Skeletal muscle tissue (tissue), 3 donors: ENCODE measurements at regions not wholly inside any gene's neighbourhood (a gene's known extent, or its start where the extent isn't known, plus 50 kb on each side); places are given as distances from the start of the nearest gene placed in this dataset.

Experiments used
- H3K27ac ChIP-seq: one replicate; pipeline ENCODE4 v1.7.0; 2013; ENCODE audit warnings: mild to moderate bottlenecking, low read depth, low read length, inconsistent platforms
- H3K27me3 ChIP-seq, 3 donors: one replicate each; pipeline ENCODE4 v1.7.0; 2013; ENCODE audit warnings: low read length in 3 of 3; ENCODE audit not compliant: control insufficient read depth in 3 of 3, insufficient read depth in 3 of 3
- H3K36me3 ChIP-seq, 3 donors: one replicate each; pipeline ENCODE4 v1.7.0; 2013; ENCODE audit warnings: low read length in 3 of 3; ENCODE audit not compliant: control insufficient read depth in 3 of 3, insufficient read depth in 3 of 3
- H3K4me1 ChIP-seq, 3 donors: one replicate each; pipeline ENCODE4 v1.7.0; 2013; ENCODE audit warnings: low read length in 3 of 3, mild to moderate bottlenecking in 3 of 3; ENCODE audit not compliant: control insufficient read depth in 3 of 3, insufficient read depth in 3 of 3
- H3K4me3 ChIP-seq, 3 donors: one replicate each; pipeline ENCODE4 v1.7.0; 2013; ENCODE audit warnings: low read length in 3 of 3
- H3K9ac ChIP-seq, 3 donors: one replicate each; pipeline ENCODE4 v1.7.0; 2013; ENCODE audit warnings: low read length in 3 of 3, mild to moderate bottlenecking in 3 of 3, moderate library complexity in 2 of 3, low read depth in 1 of 3
- H3K9me3 ChIP-seq, 3 donors: one replicate each; pipeline ENCODE4 v1.7.0; 2013; ENCODE audit warnings: low read length in 3 of 3; ENCODE audit not compliant: control insufficient read depth in 3 of 3
- donor health status: Osteomylitis.

DNA sequence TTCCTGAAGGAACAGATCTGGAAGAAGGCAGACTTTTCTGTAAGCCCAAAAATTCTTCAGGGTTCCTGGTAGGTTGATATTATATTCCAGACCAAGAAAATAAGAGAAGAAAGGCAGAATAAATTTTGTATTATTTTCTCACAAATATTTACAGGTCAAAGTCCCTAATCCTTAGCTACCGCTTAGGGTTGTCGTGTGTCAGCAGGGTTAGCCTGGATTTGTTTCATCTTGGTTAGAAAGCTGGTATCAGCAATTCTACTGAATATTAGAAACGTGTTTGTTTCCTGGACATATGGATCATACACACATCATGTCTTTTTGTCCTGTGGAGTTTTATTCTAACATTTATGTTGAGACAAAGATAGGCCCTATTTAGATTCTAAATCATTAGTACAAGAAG is 232.9 kb upstream of the CXXC4 start:
- Histone ChIP-seq H3K9ac (no peak overlapping the region), H3K4me3 (no peak overlapping the region), H3K36me3 (no peaks in the 10 kb centered on the region), H3K27ac (no peak overlapping the region), H3K4me1 (no peaks in the 10 kb centered on the region), H3K9me3 (no peaks in the 10 kb centered on the region), H3K27me3 (no peaks in the 10 kb centered on the region)

DNA sequence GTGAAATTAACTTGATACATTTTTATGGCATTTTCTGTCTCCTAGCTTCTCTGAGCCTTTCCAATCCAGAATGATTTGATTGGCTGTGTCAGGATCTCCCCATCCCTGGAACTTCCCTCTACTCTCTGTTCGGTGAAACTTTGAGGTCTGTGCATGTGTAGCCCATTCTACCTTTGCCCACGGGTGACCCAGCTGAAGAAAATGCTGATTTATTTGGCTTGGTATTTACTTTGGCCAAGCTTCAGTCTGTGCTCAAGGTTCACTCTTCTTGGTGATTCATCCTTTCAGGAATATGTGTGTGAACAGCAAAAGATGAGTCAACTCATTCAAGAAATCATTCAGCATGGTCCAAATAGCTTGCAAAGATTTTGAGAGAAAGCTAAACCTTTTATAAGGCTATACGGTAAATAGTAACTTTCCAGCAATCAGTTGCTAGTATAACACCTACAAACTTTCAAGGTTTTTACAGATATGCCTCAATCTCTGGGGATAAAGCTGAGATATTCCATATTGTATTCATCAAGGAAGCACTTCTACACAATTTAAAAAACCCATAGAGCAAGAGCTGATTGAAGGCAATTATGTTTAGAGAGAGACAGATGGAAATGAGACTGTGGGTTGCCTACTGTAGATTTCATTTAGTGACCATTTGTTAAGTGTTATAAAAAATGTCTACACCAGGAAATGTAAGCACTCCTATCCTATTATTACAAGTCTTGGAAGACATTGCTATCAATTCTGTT is 233.9 kb upstream of the CXXC4 start:
- no peaks in the 10 kb centered on the region for H3K27me3 ChIP-seq
- H3K9me3 ChIP-seq = no peaks in the 10 kb centered on the region
- no peak overlapping the region for H3K27ac ChIP-seq
- H3K36me3 ChIP-seq = no peaks in the 10 kb centered on the region
- H3K9ac ChIP-seq = no peak overlapping the region
- H3K4me3 ChIP-seq = no peak overlapping the region
- H3K4me1 ChIP-seq = peaks cover 0 to 5% (median 0%) of the 10 kb centered on the region in 3 donors

DNA sequence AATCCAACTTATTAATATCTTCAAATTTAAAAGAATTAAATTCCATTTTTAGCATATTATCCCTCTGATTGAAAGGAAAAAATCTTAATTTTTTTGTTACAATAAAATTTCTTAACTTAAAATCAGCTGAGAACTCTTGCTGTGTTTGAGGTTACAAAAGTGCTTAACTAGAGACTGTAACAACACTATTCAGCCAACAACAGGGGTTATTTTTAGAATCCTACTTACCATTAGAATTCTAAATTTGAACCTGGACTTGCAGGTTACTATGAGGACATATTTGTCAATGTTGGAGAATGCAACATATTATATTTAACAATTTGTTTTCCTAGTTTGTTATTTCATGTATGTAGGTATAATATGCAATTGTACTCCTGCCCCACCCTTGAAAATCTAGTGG is 238.1 kb upstream of the CXXC4 start:
- H3K9ac ChIP-seq = no peak overlapping the region
- no peaks in the 10 kb centered on the region for H3K36me3 ChIP-seq
- peaks cover 0 to 5% (median 0%) of the 10 kb centered on the region in 3 donors for H3K4me1 ChIP-seq
- H3K9me3 ChIP-seq = no peaks in the 10 kb centered on the region
- H3K27me3 ChIP-seq = no peaks in the 10 kb centered on the region
- H3K27ac ChIP-seq = no peak overlapping the region
- no peak overlapping the region for H3K4me3 ChIP-seq

DNA sequence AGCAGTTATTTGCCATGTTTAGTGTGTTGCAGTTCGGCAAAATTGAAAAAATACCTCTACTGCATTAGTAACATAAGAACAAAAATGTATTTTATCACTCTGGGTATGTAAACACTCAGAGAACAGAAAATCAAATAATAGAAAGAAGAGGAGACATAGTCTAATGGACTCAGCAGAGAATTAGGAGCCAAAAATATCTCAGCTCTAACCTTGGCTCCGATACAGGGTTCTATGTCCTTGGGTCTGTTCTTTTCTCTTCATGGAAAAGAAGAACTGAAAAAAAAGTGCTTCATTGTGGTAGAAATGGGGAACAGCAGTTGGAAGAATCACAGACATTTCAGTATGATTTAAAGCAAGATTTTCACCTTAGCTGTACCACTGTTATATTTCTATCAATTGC is 240.5 kb upstream of the CXXC4 start:
- Histone ChIP-seq H3K4me1 (peaks cover 0 to 5% (median 0%) of the 10 kb centered on the region in 3 donors), H3K9ac (no peak overlapping the region), H3K27me3 (no peaks in the 10 kb centered on the region), H3K9me3 (no peaks in the 10 kb centered on the region), H3K36me3 (no peaks in the 10 kb centered on the region), H3K4me3 (no peak overlapping the region), H3K27ac (no peak overlapping the region)

DNA sequence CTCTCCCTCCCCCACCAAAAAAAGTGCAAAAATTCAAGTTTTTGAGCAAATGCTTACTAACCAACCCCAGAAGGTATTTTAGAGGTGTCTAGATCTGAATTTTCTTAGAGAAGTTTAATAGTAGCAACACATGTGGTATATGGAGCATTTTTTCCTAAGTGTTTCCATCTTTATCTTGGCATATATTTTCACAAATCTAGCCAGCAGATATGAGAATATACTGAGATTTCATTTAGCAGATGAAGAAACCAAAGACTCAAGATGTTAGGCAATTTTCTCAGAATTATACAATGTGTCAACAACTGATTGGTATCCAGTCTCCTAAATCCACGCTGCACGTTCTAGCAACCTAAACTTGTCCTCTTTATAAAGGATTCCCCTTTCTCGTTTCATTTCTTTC is 245.5 kb upstream of the CXXC4 start:
- no peak overlapping the region for H3K4me3 ChIP-seq
- no peaks in the 10 kb centered on the region for H3K9me3 ChIP-seq
- no peak overlapping the region for H3K9ac ChIP-seq

DNA sequence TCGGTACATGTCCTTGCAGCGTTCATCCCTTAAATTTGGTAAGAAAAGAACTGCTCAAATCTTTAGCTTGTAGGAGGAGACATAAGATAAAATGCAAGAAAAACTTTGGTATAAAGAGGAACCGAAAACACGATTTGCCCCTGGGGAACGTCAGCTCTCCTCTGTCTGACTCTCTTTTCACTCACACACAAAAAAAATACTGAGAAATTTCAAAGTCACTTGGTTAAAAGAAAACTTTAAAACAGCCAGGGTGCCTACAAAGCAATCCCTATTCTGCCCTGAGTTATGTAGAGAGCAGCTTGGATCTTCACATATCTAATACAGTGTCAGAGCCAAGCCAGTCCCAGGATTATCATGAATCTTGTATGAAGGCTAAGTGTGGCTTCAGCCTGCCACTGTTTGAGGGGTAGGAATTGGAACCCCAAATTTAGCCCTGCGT is 248.5 kb upstream of the CXXC4 start:
- H3K9me3 ChIP-seq = no peaks in the 10 kb centered on the region
- no peaks in the 10 kb centered on the region for H3K4me1 ChIP-seq
- H3K9ac ChIP-seq = no peak overlapping the region
- no peaks in the 10 kb centered on the region for H3K27me3 ChIP-seq
- H3K27ac ChIP-seq = no peak overlapping the region
- no peak overlapping the region for H3K4me3 ChIP-seq
- no peaks in the 10 kb centered on the region for H3K36me3 ChIP-seq

More for the DNA sequence above, 245.5 kb upstream of the CXXC4 start:
- Histone ChIP-seq H3K27me3 (no peaks in the 10 kb centered on the region), H3K27ac (no peak overlapping the region), H3K4me1 (no peaks in the 10 kb centered on the region), H3K36me3 (no peaks in the 10 kb centered on the region)

DNA sequence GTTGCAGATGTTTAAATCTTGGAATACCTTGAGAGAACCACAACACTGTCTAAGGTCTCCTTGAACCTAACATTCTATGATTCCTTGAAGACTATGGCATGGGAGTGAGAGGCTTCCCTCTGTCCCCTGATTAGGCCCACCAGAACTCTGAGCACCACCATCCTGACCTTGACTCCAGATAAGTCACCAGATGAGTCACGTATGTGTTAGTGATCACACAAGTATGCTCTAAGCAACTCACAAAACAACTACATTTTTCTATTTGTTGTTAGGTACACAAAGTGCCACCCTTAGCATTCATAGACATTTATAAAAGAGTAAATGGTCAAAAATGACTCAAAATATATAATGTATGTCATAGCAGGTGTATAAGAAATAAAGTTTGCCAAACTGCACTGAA is 252.9 kb upstream of the CXXC4 start:
- Histone ChIP-seq H3K4me1 (peaks cover 0 to 3% (median 0%) of the 10 kb centered on the region in 3 donors), H3K9ac (no peak overlapping the region), H3K9me3 (no peaks in the 10 kb centered on the region), H3K27me3 (no peaks in the 10 kb centered on the region), H3K36me3 (no peaks in the 10 kb centered on the region), H3K27ac (no peak overlapping the region), H3K4me3 (no peak overlapping the region)

DNA sequence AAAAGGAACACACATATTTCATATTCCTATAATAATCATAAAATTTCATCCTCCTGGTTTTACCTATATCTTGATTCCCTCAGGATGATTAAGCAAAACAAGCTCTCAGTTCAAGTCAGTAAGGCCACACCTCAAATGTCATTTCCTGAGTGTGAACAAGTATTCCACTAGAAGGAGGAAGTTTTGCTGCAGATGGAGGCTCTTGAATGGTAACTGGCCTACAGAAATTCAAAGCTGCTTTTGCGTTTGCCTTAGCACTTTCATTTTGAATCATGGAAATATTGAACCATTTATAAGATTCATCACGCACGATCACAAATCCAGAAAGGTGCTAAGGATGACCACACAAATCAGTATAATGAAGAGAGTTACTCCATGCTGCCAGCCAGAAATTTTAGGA is 254.4 kb upstream of the CXXC4 start:
- no peak overlapping the region for H3K4me3 ChIP-seq
- no peaks in the 10 kb centered on the region for H3K27me3 ChIP-seq
- no peak overlapping the region for H3K27ac ChIP-seq
- H3K36me3 ChIP-seq = no peaks in the 10 kb centered on the region
- no peaks in the 10 kb centered on the region for H3K9me3 ChIP-seq
- no peak overlapping the region for H3K9ac ChIP-seq
- peaks cover 0 to 3% (median 0%) of the 10 kb centered on the region in 3 donors for H3K4me1 ChIP-seq

DNA sequence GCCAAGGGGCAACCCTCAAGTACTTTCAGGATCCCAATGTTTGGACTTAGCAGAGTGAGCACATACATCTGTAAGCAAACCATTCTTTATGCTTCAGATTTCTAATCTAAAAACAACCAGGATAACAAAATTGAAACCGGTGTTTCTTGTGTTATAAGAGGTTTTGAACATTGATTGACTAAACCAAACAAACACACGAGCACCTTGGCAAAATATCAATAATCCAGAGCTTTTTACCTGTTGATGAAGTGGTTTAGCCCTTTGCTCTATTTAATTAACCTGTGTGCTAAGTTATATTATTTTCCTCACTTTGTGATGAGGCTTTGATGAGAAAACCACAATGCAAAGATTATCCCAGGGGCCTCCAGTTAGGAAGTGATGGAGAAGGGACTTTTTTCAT is 255.3 kb upstream of the CXXC4 start:
- H3K27me3 ChIP-seq = no peaks in the 10 kb centered on the region
- no peak overlapping the region for H3K4me3 ChIP-seq
- H3K9ac ChIP-seq = no peak overlapping the region
- H3K4me1 ChIP-seq = peaks cover 0 to 3% (median 0%) of the 10 kb centered on the region in 3 donors
- H3K36me3 ChIP-seq = no peaks in the 10 kb centered on the region
- H3K27ac ChIP-seq = no peak overlapping the region
- H3K9me3 ChIP-seq = no peaks in the 10 kb centered on the region

DNA sequence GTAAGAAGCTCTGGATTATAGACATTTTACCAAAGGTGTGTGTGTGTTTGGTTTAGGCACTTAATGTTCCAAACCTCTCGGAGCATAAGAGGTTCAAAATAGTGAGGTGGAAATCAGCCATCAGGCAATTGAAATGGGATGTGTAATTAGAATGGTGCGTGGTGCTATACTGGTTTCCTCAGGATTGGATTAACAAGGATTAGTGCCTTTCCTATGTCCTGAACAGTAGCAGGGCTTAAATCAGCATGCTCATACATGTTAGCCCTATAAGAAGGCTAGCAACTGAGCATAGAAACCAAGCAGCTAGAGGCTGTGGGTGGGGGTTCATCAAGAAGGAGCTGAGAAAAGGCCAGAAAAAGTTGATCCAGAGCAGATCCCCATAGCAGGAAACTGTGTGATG is 256.8 kb upstream of the CXXC4 start:
- H3K9me3 ChIP-seq = no peaks in the 10 kb centered on the region
- H3K27ac ChIP-seq = no peak overlapping the region
- H3K27me3 ChIP-seq = no peaks in the 10 kb centered on the region
- peaks cover 0 to 3% (median 0%) of the 10 kb centered on the region in 3 donors for H3K4me1 ChIP-seq
- H3K4me3 ChIP-seq = no peak overlapping the region
- H3K9ac ChIP-seq = no peak overlapping the region
- H3K36me3 ChIP-seq = no peaks in the 10 kb centered on the region
